B cell (primary cell): ENCODE measurements at regions not wholly inside any gene's neighbourhood (a gene's known extent, or its start where the extent isn't known, plus 50 kb on each side); places are given as distances from the start of the nearest gene placed in this dataset.

Experiments used
- ATAC-seq: fragments of 200-7000 bp; cut with Tn5 transposase; one replicate; pipeline ENCODE4 v1.10.0; 2021; ENCODE audit warnings: low read depth, mild to moderate bottlenecking, moderate number of reproducible peaks, moderate library complexity
- CTCF ChIA-PET: fragments of 350-600 bp; sonication (Branson Sonifier 250); formaldehyde crosslinking; loops from one replicate; lab custom pipeline; 2021; ENCODE audit warnings: antibody characterized with exemption, inconsistent platforms; lab: Charles Lee
- POLR2A ChIA-PET: fragments of 350-600 bp; sonication (Branson Sonifier 250); formaldehyde crosslinking; loops from one replicate; lab custom pipeline; 2021; ENCODE audit warnings: antibody characterized with exemption; lab: Charles Lee
- DNase-seq: peaks from one replicate; pipeline ENCODE4 v3.0.0; 2013
- H2AFZ ChIP-seq: 2 replicates; pipeline ENCODE4 v1.6.1; 2012; ENCODE audit warnings: mild to moderate bottlenecking, low read depth, low read length; ENCODE audit not compliant: insufficient read depth, poor library complexity, severe bottlenecking
- H3K27ac ChIP-seq, 2 donors: 1 replicate in 1 of 2; 2 replicates in 1 of 2; pipeline ENCODE4 v1.5.1; 2012 to 2013; ENCODE audit warnings: low read length in 2 of 2, mild to moderate bottlenecking in 2 of 2, moderate library complexity in 1 of 2
- H3K27me3 ChIP-seq, 4 experiments: fragments of 200-600 bp in 1 of 4; sonication (generic) in 1 of 4; replicated peaks in 1 of 4; 1 replicate in 2 of 4; 2 replicates in 2 of 4; pipeline versions ENCODE4 v1.6.1 to v1.7.0; 2013 to 2016; ENCODE audit warnings: low read length in 3 of 4, mild to moderate bottlenecking in 2 of 4, mixed read lengths in 1 of 4, moderate library complexity in 1 of 4; ENCODE audit not compliant: insufficient read depth in 4 of 4, control insufficient read depth in 3 of 4; ENCODE audit errors: control extremely low read depth in 1 of 4
- H3K36me3 ChIP-seq, 2 experiments: replicated peaks in 1 of 2; 1 replicate in 1 of 2; 2 replicates in 1 of 2; pipeline versions ENCODE4 v1.6.1 to v1.7.1; 2013; ENCODE audit warnings: low read length in 1 of 2; ENCODE audit not compliant: insufficient read depth in 2 of 2, control insufficient read depth in 1 of 2; ENCODE audit errors: control extremely low read depth in 1 of 2, extremely low read depth in 1 of 2
- H3K4me1 ChIP-seq, 2 donors: fragments of 200-600 bp in 1 of 2; sonication (generic) in 1 of 2; 1 replicate in 1 of 2; 2 replicates in 1 of 2; pipeline versions ENCODE4 v1.5.1 to v1.6.1; 2013 to 2017; ENCODE audit warnings: low read length in 2 of 2; ENCODE audit not compliant: control insufficient read depth in 2 of 2, insufficient read depth in 2 of 2
- H3K4me2 ChIP-seq: replicated peaks from 2 replicates; pipeline ENCODE3; 2012; ENCODE audit warnings: mild to moderate bottlenecking, low read depth, low read length; ENCODE audit not compliant: poor library complexity, severe bottlenecking
- H3K4me3 ChIP-seq, 5 experiments: fragments of 200-600 bp in 1 of 5; sonication (generic) in 1 of 5; 1 replicate in 3 of 5; 2 replicates in 2 of 5; pipeline versions ENCODE4 v1.5.1 to v1.7.0; 2011 to 2016; ENCODE audit warnings: low read length in 4 of 5, mild to moderate bottlenecking in 4 of 5, low read depth in 2 of 5, control low read depth in 1 of 5, moderate library complexity in 1 of 5; ENCODE audit not compliant: insufficient read depth in 1 of 5; ENCODE audit errors: control extremely low read depth in 1 of 5, extremely low read depth in 1 of 5
- H3K79me2 ChIP-seq: fragments of 200-600 bp; sonication (generic); one replicate; pipeline ENCODE4 v1.6.0; 2016; ENCODE audit warnings: low read length; ENCODE audit not compliant: control insufficient read depth, insufficient read depth
- H3K9ac ChIP-seq: fragments of 200-600 bp; sonication (generic); 2 replicates; pipeline ENCODE4 v1.6.1; 2017; ENCODE audit warnings: mild to moderate bottlenecking, low read length, moderate library complexity
- H3K9me3 ChIP-seq, 3 donors: one replicate each; pipeline versions ENCODE4 v1.6.1 to v1.7.1; 2013; ENCODE audit warnings: low read length in 2 of 3; ENCODE audit not compliant: control insufficient read depth in 2 of 3, insufficient read depth in 1 of 3; ENCODE audit errors: control extremely low read depth in 1 of 3
- H4K20me1 ChIP-seq: 2 replicates; pipeline ENCODE4 v1.6.0; 2012; ENCODE audit warnings: mild to moderate bottlenecking, low read length; ENCODE audit not compliant: insufficient read depth, control insufficient read depth, poor library complexity, severe bottlenecking
- H3K27ac Mint-ChIP-seq: one replicate; pipeline ENCODE4 v1.8.0; 2021; ENCODE audit warnings: mixed read lengths
- H3K27me3 Mint-ChIP-seq: one replicate; pipeline ENCODE4 v1.8.0; 2021; ENCODE audit warnings: mixed read lengths
- H3K4me1 Mint-ChIP-seq: one replicate; pipeline ENCODE4 v1.8.0; 2021; ENCODE audit warnings: mixed read lengths
- H3K4me3 Mint-ChIP-seq: one replicate; pipeline ENCODE4 v1.8.0; 2021; ENCODE audit warnings: mixed read lengths
- H3K9me3 Mint-ChIP-seq: one replicate; pipeline ENCODE4 v1.8.0; 2022; ENCODE audit warnings: mixed read lengths; ENCODE audit not compliant: insufficient read depth
- EZH2 ChIP-seq: IDR thresholded peaks from 2 replicates; pipeline ENCODE4 v1.6.1; 2012; ENCODE audit warnings: borderline replicate concordance, low read depth, mild to moderate bottlenecking, moderate library complexity, low read length; ENCODE audit not compliant: insufficient read depth, poor library complexity, severe bottlenecking
- WGBS: methylation state at CpG from one replicate; pipeline ENCODE4 v1.1.5; 2013; ENCODE audit warnings: missing lambda C conversion rate; ENCODE audit not compliant: insufficient coverage; 5-methylcytosine and 5-hydroxymethylcytosine counted together
- intact Hi-C: fragments of 100-400 bp; cut with micrococcal nuclease; formaldehyde crosslinking; loops from one replicate; pipeline ENCODE4 v1.10.0; 2022
- TF ChIP-seq, protein P1 (sequence below): fragments of 200-600 bp; IDR thresholded peaks from one replicate; pipeline ENCODE4 v1.8.0; 2022; ENCODE audit warnings: antibody characterized with exemption, mild to moderate bottlenecking

DNA sequence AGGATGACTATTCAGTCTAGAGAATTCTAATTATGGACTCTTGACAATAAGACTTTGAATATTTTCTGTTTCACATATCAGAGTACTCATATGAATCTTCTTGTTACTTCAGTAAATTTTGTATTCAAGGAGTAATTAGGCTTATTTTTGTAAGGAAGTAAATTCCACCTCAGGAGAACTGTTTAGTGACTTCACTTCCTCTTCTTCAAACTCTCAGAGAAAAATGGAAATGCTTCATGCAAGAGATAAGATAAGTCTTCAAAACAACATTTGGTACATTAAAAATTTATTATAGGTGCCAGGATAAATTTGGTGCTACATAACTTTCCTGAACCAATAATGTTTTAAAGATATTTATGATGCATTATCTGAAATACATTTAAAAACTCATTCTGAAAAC is 1421.9 kb downstream of the PCDH7 start:
- Histone ChIP-seq H3K4me3 (no peak overlapping the region), H3K27me3 (no peaks in the 10 kb centered on the region), H4K20me1 (no peaks in the 10 kb centered on the region), H2AFZ (no peak overlapping the region), H3K79me2 (no peaks in the 10 kb centered on the region), H3K9ac (no peak overlapping the region), H3K9me3 (peaks cover 0 to 1% (median 0%) of the 10 kb centered on the region in 3 donors), H3K4me2 (no peak overlapping the region), H3K4me1 (no peaks in the 10 kb centered on the region), H3K36me3 (no peaks in the 10 kb centered on the region), H3K27ac (no peak overlapping the region)
- H3K9me3 Mint-ChIP-seq: no peaks in the 10 kb centered on the region
- no peak overlapping the region for H3K27ac Mint-ChIP-seq
- no peaks in the 10 kb centered on the region for H3K4me1 Mint-ChIP-seq
- no peaks in the 10 kb centered on the region for H3K27me3 Mint-ChIP-seq
- DNase-seq (no peak), ATAC-seq (no peak)
- TF ChIP-seq, protein P1, sequence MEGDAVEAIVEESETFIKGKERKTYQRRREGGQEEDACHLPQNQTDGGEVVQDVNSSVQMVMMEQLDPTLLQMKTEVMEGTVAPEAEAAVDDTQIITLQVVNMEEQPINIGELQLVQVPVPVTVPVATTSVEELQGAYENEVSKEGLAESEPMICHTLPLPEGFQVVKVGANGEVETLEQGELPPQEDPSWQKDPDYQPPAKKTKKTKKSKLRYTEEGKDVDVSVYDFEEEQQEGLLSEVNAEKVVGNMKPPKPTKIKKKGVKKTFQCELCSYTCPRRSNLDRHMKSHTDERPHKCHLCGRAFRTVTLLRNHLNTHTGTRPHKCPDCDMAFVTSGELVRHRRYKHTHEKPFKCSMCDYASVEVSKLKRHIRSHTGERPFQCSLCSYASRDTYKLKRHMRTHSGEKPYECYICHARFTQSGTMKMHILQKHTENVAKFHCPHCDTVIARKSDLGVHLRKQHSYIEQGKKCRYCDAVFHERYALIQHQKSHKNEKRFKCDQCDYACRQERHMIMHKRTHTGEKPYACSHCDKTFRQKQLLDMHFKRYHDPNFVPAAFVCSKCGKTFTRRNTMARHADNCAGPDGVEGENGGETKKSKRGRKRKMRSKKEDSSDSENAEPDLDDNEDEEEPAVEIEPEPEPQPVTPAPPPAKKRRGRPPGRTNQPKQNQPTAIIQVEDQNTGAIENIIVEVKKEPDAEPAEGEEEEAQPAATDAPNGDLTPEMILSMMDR: no peak
- TF ChIP-seq EZH2: no peak
- intact Hi-C loops: no loop called here
- ChIA-PET POLR2A (no interaction called here), CTCF (no interaction called here)
- H3K4me3 Mint-ChIP-seq: no peak overlapping the region

DNA sequence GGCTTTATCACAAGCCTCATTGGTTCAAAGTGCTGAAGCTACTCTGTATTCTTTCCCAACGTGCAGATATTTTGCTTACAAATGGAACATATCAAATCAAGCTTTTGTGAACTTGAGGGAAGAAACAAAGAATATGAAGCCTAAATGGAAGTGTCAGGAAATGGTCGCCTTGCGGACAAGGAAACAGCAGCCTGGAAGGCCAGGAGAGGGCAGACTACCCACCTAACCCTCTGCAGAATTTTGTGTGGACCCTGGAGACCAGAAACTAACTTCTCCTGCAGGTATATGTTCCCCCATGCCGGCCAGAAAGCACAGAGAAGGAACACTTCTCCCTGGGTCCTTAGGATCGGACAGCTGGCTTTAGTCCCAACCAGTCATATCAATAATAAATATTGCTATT is 1425.8 kb downstream of the PCDH7 start:
- intact Hi-C loops: no loop called here
- H3K36me3 ChIP-seq: no peaks in the 10 kb centered on the region
- ChIA-PET CTCF (no interaction called here), POLR2A (no interaction called here)
- no peak overlapping the region for H3K4me3 ChIP-seq
- TF ChIP-seq, protein P1: no peak
- no peak for TF ChIP-seq EZH2
- H3K27ac ChIP-seq: no peak overlapping the region
- WGBS: 100% methylated on average over 2 of the region's 5 CpGs
- no peak for DNase-seq
- H2AFZ ChIP-seq: no peak overlapping the region
- Mint-ChIP-seq H3K4me1 (no peaks in the 10 kb centered on the region), H3K9me3 (peaks cover 4% of the 10 kb centered on the region), H3K27me3 (no peaks in the 10 kb centered on the region), H3K4me3 (no peak overlapping the region), H3K27ac (no peak overlapping the region)
- H4K20me1 ChIP-seq: no peaks in the 10 kb centered on the region
- no peaks in the 10 kb centered on the region for H3K79me2 ChIP-seq
- H3K27me3 ChIP-seq: no peaks in the 10 kb centered on the region
- ATAC-seq: no peak
- no peak overlapping the region for H3K9ac ChIP-seq
- H3K9me3 ChIP-seq: no peaks in the 10 kb centered on the region
- H3K4me1 ChIP-seq: no peaks in the 10 kb centered on the region
- no peak overlapping the region for H3K4me2 ChIP-seq
